ENCODE measurements at regions not wholly inside any gene's neighbourhood (a gene's known extent, or its start where the extent isn't known, plus 50 kb on each side); places are given as distances from the start of the nearest gene placed in this dataset.
"Not testable (repeated sequence)": the region's sequence is repeated elsewhere in the genome, so short reads cannot be mapped to it uniquely, and the experiment has no call there.

GRCh38 chr5:119752921-119753886, 123.8 kb downstream of the FAM170A start:
- in situ Hi-C loops (cut with MboI; ENCODE audit: low sequenced_read_pairs): no loop called here
- Histone ChIP-seq H3K27me3 (ENCODE audit: low read depth) (no peaks in the 10 kb centered on the region), H3K4me1 (peaks cover 4% of the 10 kb centered on the region; the same call in 1 of the 2 replicates), H3K9me3 (no peaks in the 10 kb centered on the region), H3K36me3 (replicated peaks) (no peaks in the 10 kb centered on the region), H3K4me3 (no peak overlapping the region)
- no peak for DNase-seq (ENCODE audit: low spot score in 2 of 2)

GRCh38 chr5:119754825-119755224, 125.5 kb downstream of the FAM170A start:
- H3K9me3 ChIP-seq; H3K4me1 ChIP-seq; DNase-seq (ENCODE audit: low spot score in 2 of 2); H3K27me3 ChIP-seq (ENCODE audit: low read depth); H3K4me3 ChIP-seq; in situ Hi-C loops (cut with MboI; ENCODE audit: low sequenced_read_pairs); H3K36me3 ChIP-seq (replicated peaks): not testable (repeated sequence)

- in situ Hi-C loops (cut with MboI; ENCODE audit: low sequenced_read_pairs): no loop called here
- DNase-seq (ENCODE audit: low spot score in 2 of 2): no peak
- no peaks in the 10 kb centered on the region; the same call in 1 of the 2 replicates for H3K27me3 ChIP-seq (ENCODE audit: low read depth)
- H3K36me3 ChIP-seq (replicated peaks): no peaks in the 10 kb centered on the region
- peaks cover 4% of the 10 kb centered on the region; the same call in 1 of the 2 replicates for H3K4me1 ChIP-seq
- H3K9me3 ChIP-seq: no peaks in the 10 kb centered on the region
- H3K4me3 ChIP-seq: no peak overlapping the region
Measured at GRCh38 chr5:119757276-119757675, 127.9 kb downstream of the FAM170A start.

GRCh38 chr5:119769695-119770693, 140.6 kb downstream of the FAM170A start:
- in situ Hi-C loops (cut with MboI; ENCODE audit: low sequenced_read_pairs); H3K36me3 ChIP-seq (replicated peaks); H3K4me3 ChIP-seq; H3K27me3 ChIP-seq (ENCODE audit: low read depth); H3K9me3 ChIP-seq; H3K4me1 ChIP-seq: not testable (repeated sequence)
- peak in 1 of 2 experiments; percentile 10 for DNase-seq (ENCODE audit: low spot score in 2 of 2)

GRCh38 chr5:119780145-119780544, 150.8 kb downstream of the FAM170A start:
- H3K4me3 ChIP-seq: not testable (repeated sequence)

GRCh38 chr5:119785057-119785456, 155.7 kb downstream of the FAM170A start:
- no peak overlapping the region for H3K4me3 ChIP-seq
- no peak for DNase-seq (ENCODE audit: low spot score in 2 of 2)
- no peaks in the 10 kb centered on the region for H3K36me3 ChIP-seq (replicated peaks)
- H3K4me1 ChIP-seq: no peaks in the 10 kb centered on the region
- in situ Hi-C loops (cut with MboI; ENCODE audit: low sequenced_read_pairs): no loop called here
- H3K27me3 ChIP-seq (ENCODE audit: low read depth): no peaks in the 10 kb centered on the region
- no peaks in the 10 kb centered on the region for H3K9me3 ChIP-seq

More at GRCh38 chr5:119780145-119780544, 150.8 kb downstream of the FAM170A start:
- DNase-seq (ENCODE audit: low spot score in 2 of 2); in situ Hi-C loops (cut with MboI; ENCODE audit: low sequenced_read_pairs); H3K27me3 ChIP-seq (ENCODE audit: low read depth); H3K36me3 ChIP-seq (replicated peaks); H3K9me3 ChIP-seq; H3K4me1 ChIP-seq: not testable (repeated sequence)

- Histone ChIP-seq H3K36me3 (replicated peaks) (no peaks in the 10 kb centered on the region), H3K4me3 (no peak overlapping the region), H3K9me3 (no peaks in the 10 kb centered on the region), H3K4me1 (no peaks in the 10 kb centered on the region), H3K27me3 (ENCODE audit: low read depth) (no peaks in the 10 kb centered on the region)
- in situ Hi-C loops (cut with MboI; ENCODE audit: low sequenced_read_pairs): no loop called here
- peak in 1 of 2 experiments; percentile 7 for DNase-seq (ENCODE audit: low spot score in 2 of 2)
Measured at GRCh38 chr5:119789406-119790117, 160.2 kb downstream of the FAM170A start.

- Histone ChIP-seq H3K36me3 (replicated peaks) (no peaks in the 10 kb centered on the region), H3K4me3 (no peak overlapping the region), H3K27me3 (ENCODE audit: low read depth) (no peaks in the 10 kb centered on the region), H3K4me1 (no peaks in the 10 kb centered on the region), H3K9me3 (no peaks in the 10 kb centered on the region)
- no peak for DNase-seq (ENCODE audit: low spot score in 2 of 2)
- in situ Hi-C loops (cut with MboI; ENCODE audit: low sequenced_read_pairs): no loop called here
Measured at GRCh38 chr5:119792161-119792799, 162.9 kb downstream of the FAM170A start.

GRCh38 chr5:119795768-119796167, 166.4 kb downstream of the FAM170A start:
- in situ Hi-C loops (cut with MboI; ENCODE audit: low sequenced_read_pairs): no loop called here
- H3K36me3 ChIP-seq (replicated peaks): no peaks in the 10 kb centered on the region
- no peak overlapping the region for H3K4me3 ChIP-seq
- no peaks in the 10 kb centered on the region for H3K27me3 ChIP-seq (ENCODE audit: low read depth)
- H3K4me1 ChIP-seq: no peaks in the 10 kb centered on the region
- DNase-seq (ENCODE audit: low spot score in 2 of 2): no peak
- no peaks in the 10 kb centered on the region for H3K9me3 ChIP-seq

- H3K27me3 ChIP-seq (ENCODE audit: low read depth): no peaks in the 10 kb centered on the region
- no peaks in the 10 kb centered on the region for H3K9me3 ChIP-seq
- H3K4me1 ChIP-seq: no peaks in the 10 kb centered on the region
- H3K36me3 ChIP-seq (replicated peaks): no peaks in the 10 kb centered on the region
- no peak overlapping the region for H3K4me3 ChIP-seq
- in situ Hi-C loops (cut with MboI; ENCODE audit: low sequenced_read_pairs): no loop called here
- no peak for DNase-seq (ENCODE audit: low spot score in 2 of 2)
Measured at GRCh38 chr5:119801570-119801969, 172.2 kb downstream of the FAM170A start.

- H3K36me3 ChIP-seq (replicated peaks): no peaks in the 10 kb centered on the region
- no peaks in the 10 kb centered on the region for H3K4me1 ChIP-seq
- DNase-seq (ENCODE audit: low spot score in 2 of 2): no peak
- 0 out of 2 replicates have a peak, but pooled peaks cover 2% of the 10 kb centered on the region for H3K9me3 ChIP-seq
- in situ Hi-C loops (cut with MboI; ENCODE audit: low sequenced_read_pairs): no loop called here
- no peak overlapping the region for H3K4me3 ChIP-seq
- H3K27me3 ChIP-seq (ENCODE audit: low read depth): no peaks in the 10 kb centered on the region
Measured at GRCh38 chr5:119808024-119808423, 178.7 kb downstream of the FAM170A start.

- Histone ChIP-seq H3K9me3 (0 out of 2 replicates have a peak, but pooled peaks cover 2% of the 10 kb centered on the region), H3K4me3 (no peak overlapping the region), H3K27me3 (ENCODE audit: low read depth) (no peaks in the 10 kb centered on the region), H3K4me1 (no peaks in the 10 kb centered on the region), H3K36me3 (replicated peaks) (no peaks in the 10 kb centered on the region)
- DNase-seq (ENCODE audit: low spot score in 2 of 2): no peak
- in situ Hi-C loops (cut with MboI; ENCODE audit: low sequenced_read_pairs): no loop called here
Measured at GRCh38 chr5:119808474-119808873, 179.1 kb downstream of the FAM170A start.

GRCh38 chr5:119810217-119810616, 180.9 kb downstream of the FAM170A start:
- in situ Hi-C loops (cut with MboI; ENCODE audit: low sequenced_read_pairs): no loop called here
- no peak for DNase-seq (ENCODE audit: low spot score in 2 of 2)
- H3K36me3 ChIP-seq (replicated peaks): no peaks in the 10 kb centered on the region

More at GRCh38 chr5:119810217-119810616, 180.9 kb downstream of the FAM170A start:
- H3K4me3 ChIP-seq: no peak overlapping the region
- 0 out of 2 replicates have a peak, but pooled peaks cover 2% of the 10 kb centered on the region for H3K9me3 ChIP-seq
- H3K4me1 ChIP-seq: no peaks in the 10 kb centered on the region
- H3K27me3 ChIP-seq (ENCODE audit: low read depth): no peaks in the 10 kb centered on the region
